ENCODE measurements at regions not wholly inside any gene's neighbourhood (a gene's known extent, or its start where the extent isn't known, plus 50 kb on each side); places are given as distances from the start of the nearest gene placed in this dataset.

DNA sequence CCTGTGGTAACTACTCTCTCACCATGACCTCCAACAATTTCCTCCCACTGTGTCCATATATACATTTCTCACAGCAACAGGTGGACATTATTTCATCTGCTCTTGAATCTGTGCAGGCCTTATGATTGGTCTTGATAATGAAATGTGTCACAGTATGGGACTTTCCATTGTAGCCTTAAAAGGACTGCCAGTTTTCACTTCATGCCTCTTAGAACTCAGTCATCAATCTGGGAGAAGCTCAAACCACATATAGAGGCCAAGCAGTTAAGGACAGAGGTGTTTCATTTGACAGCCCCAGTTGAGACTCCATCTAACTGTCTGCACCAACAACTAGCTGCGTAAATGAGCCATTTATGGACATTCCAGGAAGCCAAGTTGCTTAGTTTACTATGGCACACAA, 1534.8 kb downstream of the ARAP2 start:
- DNase-seq (ENCODE audit: low read depth), result no peak

DNA sequence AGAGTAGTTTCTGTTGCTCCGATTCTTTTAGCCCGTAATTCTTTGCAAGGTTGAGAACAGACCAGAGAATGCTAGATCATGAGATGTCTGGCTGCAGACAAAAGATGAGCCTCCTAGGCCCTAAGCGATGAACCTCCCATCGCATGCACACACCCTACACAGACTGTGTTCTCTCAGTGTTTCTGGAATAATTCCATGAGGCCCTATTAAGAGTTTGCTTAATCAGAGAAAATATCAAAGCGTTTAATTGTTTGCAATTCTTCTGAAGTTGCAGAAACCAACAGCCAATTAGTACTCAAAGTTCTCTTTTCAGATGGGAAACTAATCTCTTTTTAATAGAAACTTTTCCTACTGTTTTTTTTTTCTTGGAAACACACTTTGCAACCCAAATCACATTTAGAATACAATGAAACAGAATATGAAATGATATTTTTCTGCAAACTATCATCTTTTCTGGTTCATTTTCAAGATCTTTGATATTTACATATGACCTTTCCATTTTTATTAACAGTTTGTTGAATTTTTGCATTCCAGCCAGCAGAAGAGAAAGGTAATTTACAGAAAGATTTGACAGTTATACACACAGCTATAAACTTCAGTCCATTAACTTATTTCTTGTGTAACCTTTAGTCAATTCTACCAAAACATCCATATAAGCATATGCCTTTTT, 1525.6 kb downstream of the ARAP2 start:
- no peak for DNase-seq (ENCODE audit: low read depth)

DNA sequence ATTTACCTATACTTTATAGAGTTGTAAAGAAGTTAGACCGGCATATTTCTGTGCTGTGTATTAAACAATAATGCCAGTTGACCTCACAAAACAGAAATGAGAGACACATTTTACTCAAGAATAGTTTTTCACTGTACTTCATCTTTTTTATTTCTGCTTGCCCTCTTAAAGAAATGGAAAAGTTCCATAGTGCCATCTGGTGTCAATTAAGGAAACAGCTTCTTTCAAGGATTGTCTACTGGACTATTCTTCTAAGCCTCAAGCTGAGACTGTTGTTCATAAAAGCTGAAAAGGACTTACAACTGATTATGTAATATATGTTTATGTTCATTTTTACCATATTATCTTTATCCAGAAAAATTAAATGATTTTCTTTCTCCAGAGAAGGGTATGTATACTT, 1523.7 kb downstream of the ARAP2 start:
- peak; percentile 36 for DNase-seq (ENCODE audit: low read depth)

DNA sequence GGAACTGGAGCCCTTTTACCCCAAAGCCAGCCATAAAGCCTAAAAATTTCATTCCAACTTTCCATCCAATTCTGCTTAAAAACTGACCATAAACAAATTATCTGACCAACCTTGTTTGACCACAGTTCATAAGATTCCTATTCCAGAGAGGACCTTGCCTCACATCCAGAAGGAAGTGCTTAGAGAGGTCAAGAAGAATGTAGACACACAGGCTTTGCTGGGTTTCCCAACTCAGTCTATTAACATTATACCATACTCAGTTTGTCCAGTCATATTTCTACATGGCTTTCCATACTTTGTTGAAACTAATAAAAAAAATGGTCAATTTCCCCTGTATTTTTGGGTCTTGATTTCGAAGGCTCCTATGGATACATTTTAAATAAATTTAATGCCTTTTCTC, 1522.5 kb downstream of the ARAP2 start:
- DNase-seq (ENCODE audit: low read depth), result no peak

DNA sequence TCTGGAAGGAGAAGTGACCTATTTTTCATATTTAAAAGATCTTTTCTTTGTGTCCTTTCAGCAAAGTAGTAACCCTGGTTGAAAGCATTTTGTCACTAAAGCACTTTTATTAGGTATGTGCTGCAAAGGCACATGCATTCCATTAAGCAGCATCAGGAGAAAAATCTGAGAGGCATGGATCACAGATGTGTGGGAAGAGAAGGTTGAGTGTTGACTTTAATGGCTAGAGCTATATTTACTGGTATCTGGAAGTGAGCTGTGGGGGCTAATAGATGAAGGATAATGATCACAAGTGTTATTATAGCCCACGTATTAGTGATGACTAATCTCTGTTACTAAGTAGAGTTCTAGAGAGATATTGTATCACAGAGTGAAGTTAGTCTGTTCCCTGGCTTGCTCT, 1520.7 kb downstream of the ARAP2 start:
- DNase-seq (ENCODE audit: low read depth), result no peak

DNA sequence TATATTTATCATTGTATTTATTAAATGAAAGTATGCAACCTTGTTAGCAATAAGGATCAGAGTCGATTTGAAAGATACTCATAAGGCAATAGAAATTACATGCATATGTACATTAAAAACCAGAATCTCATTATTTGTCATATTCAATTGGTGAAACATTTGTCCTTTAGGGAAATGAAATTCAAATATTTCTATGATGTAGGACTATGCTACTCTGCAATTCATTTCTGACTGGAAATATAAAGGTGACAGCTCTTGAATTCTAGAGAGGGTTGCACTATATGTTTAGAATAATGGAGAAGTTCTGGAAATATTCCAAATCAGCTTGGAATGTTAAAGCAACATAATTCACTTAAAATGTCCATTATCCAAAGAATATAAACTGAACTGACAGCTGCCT, 1519.8 kb downstream of the ARAP2 start:
- no peak for DNase-seq (ENCODE audit: low read depth)

DNA sequence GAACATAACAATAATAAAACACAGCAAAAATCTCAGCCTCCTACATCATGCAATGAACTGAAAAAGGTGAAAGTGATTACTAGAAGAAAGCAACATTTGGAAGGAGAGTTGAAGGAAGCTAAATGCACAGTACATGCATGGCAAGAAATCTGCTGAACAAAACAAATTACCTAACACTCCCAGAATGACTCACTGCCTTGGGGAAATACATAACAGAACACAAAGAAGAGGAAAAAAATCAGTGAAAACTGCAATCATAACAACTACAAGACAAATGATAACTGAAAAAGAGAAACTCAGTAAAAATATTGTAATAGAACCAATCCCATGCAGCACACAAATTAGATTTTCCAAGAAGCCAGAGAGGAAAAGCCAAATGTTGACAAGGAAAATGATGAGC, 1513.2 kb downstream of the ARAP2 start:
- DNase-seq (ENCODE audit: low read depth), result no peak

DNA sequence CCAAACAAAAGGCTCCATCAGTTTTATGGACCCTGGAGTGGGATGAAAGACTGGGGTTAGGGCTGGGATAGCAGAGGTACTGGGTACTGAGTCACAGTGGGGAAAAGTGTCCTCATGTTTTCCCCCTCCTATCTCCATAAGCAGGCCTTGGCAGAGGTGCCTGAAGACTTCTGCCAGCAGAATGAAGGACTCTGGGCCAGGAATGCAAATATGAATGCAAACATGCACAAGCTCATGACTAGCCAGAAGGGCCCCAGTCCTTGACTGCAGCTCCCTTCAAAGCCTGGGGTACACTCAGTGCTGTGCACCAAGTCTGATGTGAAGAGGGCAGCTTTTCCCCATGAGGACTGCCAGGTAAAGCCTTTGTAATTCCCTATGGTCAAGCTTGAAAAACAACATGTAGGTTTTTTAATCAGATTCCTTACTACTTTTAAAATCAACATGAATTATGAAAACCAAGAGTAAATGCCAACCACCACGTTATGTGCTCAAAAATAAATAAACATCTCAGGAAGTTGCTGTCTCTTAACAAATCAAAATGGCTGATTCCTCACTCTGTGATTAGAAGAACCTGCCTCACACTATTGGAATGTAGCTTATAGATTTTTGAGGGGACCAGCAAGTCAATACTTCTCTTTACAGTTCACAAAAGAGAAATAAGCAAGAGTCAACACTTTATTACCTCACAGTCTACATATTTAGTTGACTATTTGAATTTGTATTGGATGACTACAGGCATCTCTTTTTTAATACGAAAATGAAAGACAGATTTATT, 1512.0 kb downstream of the ARAP2 start:
- no peak for DNase-seq (ENCODE audit: low read depth)

DNA sequence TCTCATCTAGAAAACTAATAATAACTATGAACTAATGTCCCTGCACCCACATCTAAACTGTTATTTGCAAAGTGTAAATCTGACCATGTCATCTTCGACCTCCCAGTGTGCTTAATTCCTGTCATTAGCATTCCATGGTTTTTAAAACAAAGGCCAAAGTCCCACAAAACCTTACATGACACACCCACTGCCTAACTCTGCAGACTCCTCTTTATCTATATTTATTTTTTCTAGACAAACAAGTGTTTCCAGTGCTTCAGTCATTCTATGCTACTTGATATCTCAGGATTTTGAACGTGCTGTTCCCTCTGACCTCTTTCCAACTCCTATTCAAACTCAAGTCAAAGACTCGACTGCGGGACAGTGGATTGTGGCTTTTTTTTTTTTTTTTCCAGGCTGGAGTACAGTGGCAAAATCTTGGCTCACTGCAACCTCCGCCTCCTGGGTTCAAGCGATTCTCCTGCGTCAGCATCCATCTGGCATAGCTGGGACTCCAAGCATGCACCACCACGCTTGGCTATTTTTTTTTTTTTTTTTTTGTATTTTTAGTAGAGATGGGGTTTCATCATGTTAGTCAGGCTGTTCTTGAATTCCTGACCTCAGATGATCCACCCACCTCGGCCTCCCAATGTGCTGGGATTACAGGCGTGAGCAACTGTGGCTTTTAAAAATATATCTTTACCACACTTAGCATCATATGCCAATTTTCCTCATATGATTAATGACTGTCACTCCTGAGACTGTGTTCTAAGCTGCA, 1511.0 kb downstream of the ARAP2 start:
- DNase-seq (ENCODE audit: low read depth), result no peak

DNA sequence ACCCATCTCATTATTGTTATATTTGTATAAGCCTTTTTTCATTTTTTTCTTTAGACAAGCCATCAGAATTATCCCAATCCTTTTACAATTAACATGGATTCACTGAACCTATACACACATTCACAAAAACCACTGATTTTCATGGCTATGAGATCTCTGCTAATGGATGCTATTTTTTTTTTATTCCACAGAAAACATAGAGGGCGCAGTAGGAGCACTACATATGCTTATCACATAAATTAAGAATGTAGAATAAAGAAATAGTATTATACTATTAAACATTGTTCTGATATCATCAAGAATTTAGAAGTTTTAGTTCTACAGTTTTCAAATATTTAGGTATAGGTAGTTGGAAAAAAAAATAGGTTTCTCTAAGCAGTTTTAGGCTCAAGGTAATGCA, 1477.4 kb downstream of the ARAP2 start:
- DNase-seq (ENCODE audit: low read depth), result no peak

DNA sequence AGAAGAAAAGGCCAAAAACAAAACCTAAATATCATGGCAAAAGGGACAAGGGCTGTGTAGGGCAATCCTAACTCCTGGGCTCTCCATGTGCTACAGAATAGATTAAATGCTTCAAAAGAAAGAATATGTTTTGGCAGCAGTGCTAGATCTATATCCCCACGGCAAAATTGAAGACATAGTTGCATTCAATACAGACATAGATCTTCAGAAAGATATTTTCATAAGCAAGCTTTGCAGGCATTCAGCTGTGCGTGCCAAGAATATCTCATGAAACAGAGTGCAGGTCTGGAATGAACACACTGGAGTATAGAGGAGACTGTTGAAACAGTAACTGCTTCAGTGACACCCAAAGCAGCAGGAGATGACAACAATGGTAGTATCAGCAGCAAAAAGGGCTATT, 1476.9 kb downstream of the ARAP2 start:
- no peak for DNase-seq (ENCODE audit: low read depth)

DNA sequence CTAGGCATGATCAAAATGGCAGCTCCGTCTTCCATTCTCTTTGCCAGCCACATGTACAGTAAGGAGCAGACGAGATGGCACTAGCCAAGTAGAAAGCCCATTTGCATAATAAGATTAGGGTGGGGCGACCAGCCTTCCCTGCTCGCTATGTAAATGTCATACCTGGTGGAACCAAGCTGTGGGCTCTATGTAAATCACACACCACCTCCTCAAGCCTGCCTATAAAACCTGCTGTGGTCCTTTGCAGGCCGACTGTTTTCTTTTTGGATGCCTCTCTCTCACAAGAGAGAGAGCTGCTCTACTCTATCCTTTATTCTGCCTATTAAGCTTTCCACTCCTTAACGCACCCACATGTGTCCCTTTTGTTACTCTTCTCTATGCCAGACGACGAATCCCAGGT, 1472.7 kb downstream of the ARAP2 start:
- DNase-seq (ENCODE audit: low read depth), result no peak

DNA sequence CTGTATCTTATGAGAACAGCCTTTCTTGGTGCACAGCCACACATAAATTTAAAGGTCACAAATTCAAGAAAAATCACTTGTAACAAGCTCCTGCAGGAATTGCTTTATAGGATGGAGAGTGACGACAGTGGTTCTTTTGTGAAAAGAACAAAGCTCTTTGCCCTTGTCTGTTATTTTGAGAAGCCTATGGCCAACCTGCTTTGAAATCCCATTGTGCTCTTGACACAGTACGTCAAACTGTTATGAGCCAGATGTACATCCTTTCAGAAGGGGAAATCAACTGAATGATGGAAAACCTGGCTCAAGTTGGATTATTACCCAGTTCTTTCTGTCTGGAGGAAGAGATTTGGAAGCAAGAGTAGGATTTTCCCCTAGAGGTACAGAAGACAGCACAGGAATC, 1454.2 kb downstream of the ARAP2 start:
- no peak for DNase-seq (ENCODE audit: low read depth)

DNA sequence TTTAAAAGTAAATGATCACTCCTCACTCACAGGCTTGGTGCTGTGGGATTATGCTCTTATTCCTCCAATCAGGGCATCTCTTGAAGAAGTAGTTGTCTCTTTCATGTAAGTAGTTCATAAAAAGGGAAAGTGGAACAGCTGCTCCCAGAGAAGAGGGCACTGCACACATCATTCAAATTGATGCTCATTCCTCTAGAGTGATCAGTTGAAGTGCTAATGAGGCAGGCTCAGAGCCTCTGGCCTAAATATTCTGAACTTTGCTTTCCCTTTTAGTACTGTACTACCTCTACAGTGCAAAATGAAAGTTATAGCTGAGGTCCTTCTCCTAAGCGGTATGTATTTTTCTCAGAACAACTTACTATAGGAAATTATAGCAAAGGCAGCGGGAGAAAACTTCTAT, 1453.1 kb downstream of the ARAP2 start:
- no peak for DNase-seq (ENCODE audit: low read depth)

DNA sequence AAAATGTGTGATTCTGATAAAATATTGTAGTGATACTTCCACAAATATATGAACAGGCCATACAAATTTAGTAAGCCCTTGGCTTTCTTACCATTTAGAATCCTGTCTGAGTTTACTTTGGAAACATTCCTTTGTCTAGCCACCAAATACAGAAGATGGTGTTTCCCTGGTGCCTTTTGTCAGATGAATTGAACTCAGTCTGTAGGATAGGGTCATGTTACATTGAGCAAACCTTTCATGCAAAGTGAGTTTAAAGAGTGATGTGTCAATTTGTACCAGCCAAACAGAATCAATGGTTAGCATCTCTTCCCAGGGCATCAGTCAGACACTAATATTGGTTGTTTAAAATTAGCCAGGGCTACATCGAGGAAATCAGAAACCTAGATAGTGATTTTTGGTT, 1443.4 kb downstream of the ARAP2 start:
- DNase-seq (ENCODE audit: low read depth), result no peak

DNA sequence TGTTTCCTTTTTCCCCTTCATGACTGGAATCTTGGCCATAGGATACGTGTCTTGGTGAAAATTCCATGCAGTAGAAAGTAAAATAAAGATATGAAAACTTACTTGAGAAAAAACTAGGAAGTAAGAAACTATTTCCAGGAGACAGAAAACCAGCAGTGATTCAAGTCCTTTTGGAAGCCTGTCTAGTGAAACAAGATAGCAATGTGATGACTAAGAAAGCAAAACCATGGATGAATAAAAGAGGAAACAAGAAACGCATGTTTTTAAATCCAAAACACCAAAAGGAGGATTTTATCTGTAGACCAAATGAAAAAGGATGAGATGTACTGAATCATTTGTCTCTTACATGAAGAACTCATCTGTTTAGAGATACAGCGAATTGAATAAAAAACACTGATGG, 1430.0 kb downstream of the ARAP2 start:
- DNase-seq (ENCODE audit: low read depth), result peak; percentile 7

DNA sequence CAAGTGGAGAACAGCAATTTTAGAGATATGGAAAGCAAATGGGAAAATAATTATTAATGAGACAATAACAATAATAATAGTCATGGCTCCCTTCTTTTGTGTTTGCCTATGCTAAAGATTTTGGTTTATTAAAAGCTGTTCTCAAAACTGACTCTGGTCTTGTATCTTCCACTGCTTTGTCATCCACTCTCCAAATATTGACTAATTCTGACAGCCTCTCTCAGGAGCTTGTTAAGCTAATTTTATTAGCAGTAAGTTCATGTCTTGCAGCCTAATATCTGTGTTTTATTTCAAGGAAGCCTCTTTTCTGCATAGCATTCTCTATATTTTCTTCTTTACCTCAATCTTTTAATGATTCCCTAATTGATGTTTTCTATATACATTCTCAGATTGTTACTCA, 1419.8 kb downstream of the ARAP2 start:
- no peak for DNase-seq (ENCODE audit: low read depth)

DNA sequence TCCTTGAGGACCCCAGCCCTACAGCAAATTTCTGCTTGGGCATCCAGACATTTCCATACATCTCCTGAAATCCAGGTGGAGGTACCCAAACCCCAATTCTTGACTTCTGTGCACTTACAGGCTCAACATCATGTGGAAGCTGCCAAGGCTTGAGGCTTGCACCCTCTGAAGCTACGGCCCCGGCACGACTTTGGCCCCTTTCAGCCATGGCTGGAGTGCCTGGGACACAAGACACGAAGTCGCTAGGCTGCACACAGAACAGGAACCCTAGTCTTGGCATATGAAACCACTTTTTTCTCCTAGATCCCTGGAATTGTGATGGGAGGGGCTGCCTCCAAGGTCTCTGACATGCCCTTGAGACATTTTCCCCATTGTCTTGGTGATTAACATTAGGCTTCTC, 1417.7 kb downstream of the ARAP2 start:
- DNase-seq (ENCODE audit: low read depth), result no peak

DNA sequence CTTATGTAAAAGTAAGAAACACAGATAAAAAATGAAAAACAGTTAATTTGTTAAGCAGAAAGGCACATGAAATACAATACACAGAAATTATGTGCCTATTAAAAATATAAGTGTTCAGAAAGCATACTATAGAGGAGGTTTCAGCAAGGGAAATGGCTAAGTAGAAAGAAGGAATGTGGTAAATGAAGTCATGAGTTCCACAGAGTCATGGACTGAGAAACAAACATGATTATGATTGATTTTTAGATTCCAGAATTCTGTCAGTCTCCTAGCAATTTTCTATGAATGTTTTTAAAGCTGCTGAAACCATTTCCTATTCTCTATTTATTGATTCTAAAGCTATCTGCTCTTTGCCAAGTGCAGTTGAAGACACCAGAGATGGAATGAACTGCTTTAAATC, 1398.4 kb downstream of the ARAP2 start:
- no peak for DNase-seq (ENCODE audit: low read depth)

DNA sequence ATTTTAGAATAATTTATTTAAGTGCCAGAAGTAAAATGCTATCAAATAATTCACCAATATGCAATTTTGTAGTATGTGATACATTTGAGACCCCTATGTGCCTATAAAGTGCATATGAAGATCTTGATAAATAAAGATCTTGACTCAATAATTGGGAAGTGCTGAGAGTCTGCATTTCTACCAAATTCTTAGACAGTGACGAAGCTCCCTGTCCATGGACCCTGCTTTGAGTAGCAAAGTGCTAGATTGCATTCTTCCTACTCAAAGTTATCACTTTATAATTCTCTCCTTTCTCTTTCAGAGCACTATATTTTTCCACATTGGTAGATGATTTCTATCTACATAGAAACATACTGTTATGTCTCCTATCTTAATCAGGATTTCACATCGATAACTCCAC, 1393.9 kb downstream of the ARAP2 start:
- DNase-seq (ENCODE audit: low read depth), result peak; percentile 4

DNA sequence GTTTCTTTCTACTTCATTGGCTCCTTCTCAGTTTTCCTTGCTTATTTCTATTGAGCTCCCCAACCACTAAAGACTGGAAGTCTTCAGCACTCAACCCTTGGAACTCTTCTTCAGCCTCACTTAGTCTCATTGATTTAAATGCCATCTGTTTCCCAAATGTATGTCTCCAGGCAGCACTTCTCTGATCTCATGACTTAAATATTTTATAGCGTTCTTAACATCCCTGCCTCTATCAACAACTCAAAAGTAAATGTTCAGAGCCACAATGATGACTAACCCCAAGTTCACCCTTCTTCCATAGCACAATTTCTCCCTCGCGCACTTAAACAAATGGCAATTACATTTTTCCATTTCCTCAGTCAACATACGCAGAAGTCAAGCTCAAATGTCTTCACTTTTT, 1393.3 kb downstream of the ARAP2 start:
- peak; percentile 43 for DNase-seq (ENCODE audit: low read depth)

DNA sequence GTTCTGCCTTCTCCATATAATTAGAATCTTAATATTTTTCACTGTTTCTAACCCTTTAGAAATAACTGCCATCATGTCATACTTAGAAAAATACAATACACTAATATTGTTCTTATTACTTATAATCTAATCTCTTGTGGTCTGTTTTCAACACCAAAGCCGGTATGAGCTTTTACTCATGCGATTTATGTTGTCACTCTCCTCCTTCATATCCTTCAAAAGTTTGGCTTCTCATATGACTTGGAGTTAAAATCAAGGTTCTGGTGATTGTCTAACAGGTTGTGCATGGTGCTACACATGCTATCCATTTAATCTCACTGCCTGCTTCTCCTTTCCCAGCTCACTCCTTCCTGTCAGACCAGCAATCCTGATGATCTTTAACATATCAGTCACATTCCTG, 1392.9 kb downstream of the ARAP2 start:
- no peak for DNase-seq (ENCODE audit: low read depth)

DNA sequence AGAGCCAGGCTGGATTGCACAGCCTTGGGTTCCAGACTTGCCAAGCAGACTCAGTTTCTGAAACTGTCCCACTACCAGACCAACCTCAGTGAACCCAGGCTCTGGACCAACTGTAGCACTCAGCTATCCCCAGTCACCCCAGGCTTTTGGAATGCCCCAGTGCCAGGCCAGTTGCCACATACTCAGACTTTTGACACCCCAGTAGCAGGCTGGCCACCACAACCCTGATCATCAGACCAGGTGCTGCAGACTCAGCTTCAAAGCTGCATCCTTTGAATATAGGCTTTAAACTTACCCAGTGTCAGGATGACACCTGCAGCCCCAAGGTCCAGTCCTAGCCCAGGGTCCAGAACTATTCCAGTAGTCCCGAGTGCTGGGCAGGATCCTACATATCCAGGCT, 1389.9 kb downstream of the ARAP2 start:
- DNase-seq (ENCODE audit: low read depth), result no peak

Data from EH (cell line).